Esophagus muscularis mucosa (tissue), 3 donors: ENCODE measurements at regions not wholly inside any gene's neighbourhood (a gene's known extent, or its start where the extent isn't known, plus 50 kb on each side); places are given as distances from the start of the nearest gene placed in this dataset.

ENCODE experiments used
- POLR2A ChIP-seq: fragments of 450-650 bp; IDR thresholded peaks from one replicate; pipeline ENCODE4 v1.6.1; 2017; ENCODE audit warnings: antibody characterized with exemption, moderate library complexity, mild to moderate bottlenecking, low read depth
- TF ChIP-seq, protein P1 (sequence below), 3 experiments: fragments of 200-600 bp in 2 of 3; fragments of 450-650 bp in 1 of 3; sonication (generic) in 2 of 3; IDR thresholded peaks; one replicate each; pipeline ENCODE4 v1.5.1; 2017 to 2019; ENCODE audit warnings: antibody characterized with exemption in 3 of 3, mild to moderate bottlenecking in 2 of 3, moderate library complexity in 1 of 3

DNA sequence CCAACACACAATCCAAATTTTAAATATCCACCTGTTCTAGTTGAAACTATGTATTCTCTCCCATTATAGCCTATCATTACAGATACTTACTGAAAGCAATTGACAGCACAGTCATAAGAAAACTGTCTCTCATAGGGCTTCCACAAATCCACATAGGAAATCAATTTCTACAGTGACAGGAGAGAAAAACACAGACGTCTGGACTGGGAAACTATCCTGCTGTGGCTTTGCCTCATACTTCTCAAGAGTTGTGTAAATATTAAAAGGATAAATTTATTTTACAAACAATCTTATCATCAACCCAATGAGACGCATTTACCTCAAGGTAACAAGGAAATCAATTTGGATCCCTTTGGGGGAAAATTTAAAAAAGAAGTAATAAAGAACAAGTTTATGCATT lies 517.5 kb downstream of the EFNA5 start:
- TF ChIP-seq, protein P1, sequence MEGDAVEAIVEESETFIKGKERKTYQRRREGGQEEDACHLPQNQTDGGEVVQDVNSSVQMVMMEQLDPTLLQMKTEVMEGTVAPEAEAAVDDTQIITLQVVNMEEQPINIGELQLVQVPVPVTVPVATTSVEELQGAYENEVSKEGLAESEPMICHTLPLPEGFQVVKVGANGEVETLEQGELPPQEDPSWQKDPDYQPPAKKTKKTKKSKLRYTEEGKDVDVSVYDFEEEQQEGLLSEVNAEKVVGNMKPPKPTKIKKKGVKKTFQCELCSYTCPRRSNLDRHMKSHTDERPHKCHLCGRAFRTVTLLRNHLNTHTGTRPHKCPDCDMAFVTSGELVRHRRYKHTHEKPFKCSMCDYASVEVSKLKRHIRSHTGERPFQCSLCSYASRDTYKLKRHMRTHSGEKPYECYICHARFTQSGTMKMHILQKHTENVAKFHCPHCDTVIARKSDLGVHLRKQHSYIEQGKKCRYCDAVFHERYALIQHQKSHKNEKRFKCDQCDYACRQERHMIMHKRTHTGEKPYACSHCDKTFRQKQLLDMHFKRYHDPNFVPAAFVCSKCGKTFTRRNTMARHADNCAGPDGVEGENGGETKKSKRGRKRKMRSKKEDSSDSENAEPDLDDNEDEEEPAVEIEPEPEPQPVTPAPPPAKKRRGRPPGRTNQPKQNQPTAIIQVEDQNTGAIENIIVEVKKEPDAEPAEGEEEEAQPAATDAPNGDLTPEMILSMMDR (IDR thresholded peaks at IDR 0.05): no peak
- TF ChIP-seq POLR2A: no peak
